Right atrium auricular region (tissue), 2 donors: ENCODE measurements at regions not wholly inside any gene's neighbourhood (a gene's known extent, or its start where the extent isn't known, plus 50 kb on each side); places are given as distances from the start of the nearest gene placed in this dataset.

Source experiments
- DNase-seq: peaks from one replicate; pipeline ENCODE4 v3.0.0-alpha.2; 2019; ENCODE audit warnings: low spot score
- H3K27ac ChIP-seq, 2 donors: fragments of 200-600 bp; sonication (generic); 1 replicate in 1 of 2; 2 replicates in 1 of 2; pipeline ENCODE4 v1.5.1; 2016 to 2019
- H3K27me3 ChIP-seq, 2 donors: fragments of 200-600 bp; sonication (generic); one replicate each; pipeline versions ENCODE4 v1.5.1 to v1.6.0; 2017 to 2019
- H3K36me3 ChIP-seq: fragments of 200-600 bp; sonication (generic); one replicate; pipeline ENCODE4 v1.5.1; 2016
- H3K4me1 ChIP-seq, 2 donors: fragments of 200-600 bp; sonication (generic); one replicate each; pipeline versions ENCODE4 v1.5.1 to v1.6.0; 2017 to 2019
- H3K4me3 ChIP-seq, 2 donors: fragments of 200-600 bp; sonication (generic); 1 replicate in 1 of 2; 2 replicates in 1 of 2; pipeline ENCODE4 v1.5.1; 2017 to 2019; ENCODE audit warnings: mild to moderate bottlenecking in 1 of 2, moderate library complexity in 1 of 2
- H3K9me3 ChIP-seq, 2 donors: fragments of 200-600 bp; sonication (generic); one replicate each; pipeline ENCODE4 v1.5.1; 2019
- TF ChIP-seq, protein P1 (sequence below), 2 donors: fragments of 200-600 bp; sonication (generic); IDR thresholded peaks; one replicate each; pipeline ENCODE4 v1.5.1; 2019; ENCODE audit warnings: antibody characterized with exemption in 2 of 2

DNA sequence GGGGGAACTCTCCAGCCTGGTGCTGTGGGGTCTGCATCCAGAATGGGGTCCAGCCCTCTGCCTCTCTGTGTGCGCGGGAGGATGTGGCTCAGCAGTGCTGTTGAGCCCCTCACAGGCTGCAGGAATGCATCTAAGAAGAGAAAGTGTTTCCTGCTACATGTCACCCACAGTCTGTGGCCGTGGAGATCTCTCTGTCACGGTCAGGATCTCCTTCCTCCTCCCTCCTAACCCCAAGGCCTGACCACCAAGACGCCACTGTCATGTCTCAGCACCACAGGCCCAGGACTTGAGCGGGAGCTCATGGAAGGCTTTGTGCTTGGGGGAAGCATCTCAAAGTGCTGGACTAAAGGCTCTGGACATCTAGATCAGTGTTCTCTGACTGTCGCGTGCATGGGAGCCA, 90.1 kb downstream of the SREK1 start:
- Histone ChIP-seq H3K27ac (no peak overlapping the region), H3K9me3 (no peaks in the 10 kb centered on the region), H3K4me1 (no peaks in the 10 kb centered on the region), H3K4me3 (no peak overlapping the region), H3K36me3 (no peaks in the 10 kb centered on the region), H3K27me3 (no peaks in the 10 kb centered on the region)
- TF ChIP-seq, protein P1, sequence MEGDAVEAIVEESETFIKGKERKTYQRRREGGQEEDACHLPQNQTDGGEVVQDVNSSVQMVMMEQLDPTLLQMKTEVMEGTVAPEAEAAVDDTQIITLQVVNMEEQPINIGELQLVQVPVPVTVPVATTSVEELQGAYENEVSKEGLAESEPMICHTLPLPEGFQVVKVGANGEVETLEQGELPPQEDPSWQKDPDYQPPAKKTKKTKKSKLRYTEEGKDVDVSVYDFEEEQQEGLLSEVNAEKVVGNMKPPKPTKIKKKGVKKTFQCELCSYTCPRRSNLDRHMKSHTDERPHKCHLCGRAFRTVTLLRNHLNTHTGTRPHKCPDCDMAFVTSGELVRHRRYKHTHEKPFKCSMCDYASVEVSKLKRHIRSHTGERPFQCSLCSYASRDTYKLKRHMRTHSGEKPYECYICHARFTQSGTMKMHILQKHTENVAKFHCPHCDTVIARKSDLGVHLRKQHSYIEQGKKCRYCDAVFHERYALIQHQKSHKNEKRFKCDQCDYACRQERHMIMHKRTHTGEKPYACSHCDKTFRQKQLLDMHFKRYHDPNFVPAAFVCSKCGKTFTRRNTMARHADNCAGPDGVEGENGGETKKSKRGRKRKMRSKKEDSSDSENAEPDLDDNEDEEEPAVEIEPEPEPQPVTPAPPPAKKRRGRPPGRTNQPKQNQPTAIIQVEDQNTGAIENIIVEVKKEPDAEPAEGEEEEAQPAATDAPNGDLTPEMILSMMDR (IDR thresholded peaks at IDR 0.05), result no peak
- no peak for DNase-seq

GRCh38 chr5:66238435-66238834, 94.3 kb downstream of the SREK1 start:
- Histone ChIP-seq H3K27me3 (no peaks in the 10 kb centered on the region), H3K4me1 (no peaks in the 10 kb centered on the region), H3K4me3 (no peak overlapping the region), H3K9me3 (no peaks in the 10 kb centered on the region), H3K27ac (no peak overlapping the region), H3K36me3 (no peaks in the 10 kb centered on the region)
- TF ChIP-seq, protein P1 (IDR thresholded peaks at IDR 0.05), result no peak
- no peak for DNase-seq

DNA sequence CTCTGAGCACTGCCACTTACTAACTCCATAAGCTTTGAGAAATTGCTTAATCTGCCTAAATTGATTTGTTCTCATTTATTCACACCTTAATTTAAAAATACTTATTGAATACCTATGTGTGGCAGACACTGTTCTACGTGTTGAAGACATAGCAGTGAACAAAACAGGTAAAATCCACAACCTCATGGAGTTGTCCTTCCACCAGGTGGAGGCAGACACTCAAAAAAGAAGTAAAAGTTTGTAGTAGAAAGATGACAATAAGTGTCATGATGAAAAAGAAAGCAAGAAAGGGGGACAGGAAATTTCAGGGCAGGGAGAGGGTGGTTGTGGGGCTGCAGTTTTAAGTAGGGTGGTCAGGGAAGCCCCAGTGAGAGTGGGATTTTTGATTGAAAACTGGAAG, 94.9 kb downstream of the SREK1 start:
- DNase-seq, result no peak
- Histone ChIP-seq H3K4me3 (no peak overlapping the region), H3K9me3 (no peaks in the 10 kb centered on the region), H3K27ac (no peak overlapping the region), H3K27me3 (no peaks in the 10 kb centered on the region), H3K36me3 (no peaks in the 10 kb centered on the region), H3K4me1 (no peaks in the 10 kb centered on the region)
- TF ChIP-seq, protein P1 (IDR thresholded peaks at IDR 0.05), result peak in 1 of 2 donors; percentile 38

- no peak for DNase-seq
- Histone ChIP-seq H3K27ac (no peak overlapping the region), H3K4me3 (no peak overlapping the region), H3K9me3 (no peaks in the 10 kb centered on the region), H3K27me3 (no peaks in the 10 kb centered on the region), H3K4me1 (no peaks in the 10 kb centered on the region), H3K36me3 (no peaks in the 10 kb centered on the region)
- TF ChIP-seq, protein P1 (IDR thresholded peaks at IDR 0.05), result no peak
These were observed 97.2 kb downstream of the SREK1 start for GRCh38 chr5:66241136-66241825.

GRCh38 chr5:66242050-66242715, 98.1 kb downstream of the SREK1 start:
- H3K4me1 ChIP-seq, result no peaks in the 10 kb centered on the region
- H3K4me3 ChIP-seq, result no peak overlapping the region
- TF ChIP-seq, protein P1 (IDR thresholded peaks at IDR 0.05), result no peak
- no peak overlapping the region for H3K27ac ChIP-seq
- H3K9me3 ChIP-seq, result no peaks in the 10 kb centered on the region
- DNase-seq, result no peak
- no peaks in the 10 kb centered on the region for H3K27me3 ChIP-seq
- no peaks in the 10 kb centered on the region for H3K36me3 ChIP-seq
